WERI-Rb-1 (cell line): ENCODE measurements at regions not wholly inside any gene's neighbourhood (a gene's known extent, or its start where the extent isn't known, plus 50 kb on each side); places are given as distances from the start of the nearest gene placed in this dataset.

ENCODE experiments used
- DNase-seq: peaks from one replicate; pipeline ENCODE4 v3.0.0-alpha.2; 2020
- H3K27ac ChIP-seq: fragments of 250-450 bp; sonication (Bioruptor Pico); 2 replicates; pipeline ENCODE4 v1.5.1; 2020; ENCODE audit warnings: mild to moderate bottlenecking, moderate library complexity
- H3K27me3 ChIP-seq: fragments of 250-450 bp; sonication (Bioruptor Pico); 2 replicates; pipeline ENCODE4 v1.5.1; 2021; ENCODE audit warnings: mild to moderate bottlenecking, low read depth, moderate library complexity; ENCODE audit not compliant: insufficient read depth, severe bottlenecking
- H3K36me3 ChIP-seq: fragments of 250-450 bp; sonication (Bioruptor Pico); 2 replicates; pipeline ENCODE4 v1.5.1; 2020; ENCODE audit warnings: mild to moderate bottlenecking, moderate library complexity
- H3K4me3 ChIP-seq: 2 replicates; pipeline ENCODE4 v1.5.1; 2011; ENCODE audit warnings: low read depth, mild to moderate bottlenecking, control low read depth, low read length
- H3K9me3 ChIP-seq: fragments of 250-450 bp; sonication (Bioruptor Pico); 2 replicates; pipeline ENCODE4 v1.5.1; 2021; ENCODE audit warnings: mild to moderate bottlenecking, moderate library complexity; ENCODE audit not compliant: severe bottlenecking
- TF ChIP-seq, protein P1 (sequence below): IDR thresholded peaks from 2 replicates; pipeline ENCODE4 v1.5.1; 2011; ENCODE audit warnings: low read depth, mild to moderate bottlenecking, control low read depth, inconsistent platforms, low read length

DNA sequence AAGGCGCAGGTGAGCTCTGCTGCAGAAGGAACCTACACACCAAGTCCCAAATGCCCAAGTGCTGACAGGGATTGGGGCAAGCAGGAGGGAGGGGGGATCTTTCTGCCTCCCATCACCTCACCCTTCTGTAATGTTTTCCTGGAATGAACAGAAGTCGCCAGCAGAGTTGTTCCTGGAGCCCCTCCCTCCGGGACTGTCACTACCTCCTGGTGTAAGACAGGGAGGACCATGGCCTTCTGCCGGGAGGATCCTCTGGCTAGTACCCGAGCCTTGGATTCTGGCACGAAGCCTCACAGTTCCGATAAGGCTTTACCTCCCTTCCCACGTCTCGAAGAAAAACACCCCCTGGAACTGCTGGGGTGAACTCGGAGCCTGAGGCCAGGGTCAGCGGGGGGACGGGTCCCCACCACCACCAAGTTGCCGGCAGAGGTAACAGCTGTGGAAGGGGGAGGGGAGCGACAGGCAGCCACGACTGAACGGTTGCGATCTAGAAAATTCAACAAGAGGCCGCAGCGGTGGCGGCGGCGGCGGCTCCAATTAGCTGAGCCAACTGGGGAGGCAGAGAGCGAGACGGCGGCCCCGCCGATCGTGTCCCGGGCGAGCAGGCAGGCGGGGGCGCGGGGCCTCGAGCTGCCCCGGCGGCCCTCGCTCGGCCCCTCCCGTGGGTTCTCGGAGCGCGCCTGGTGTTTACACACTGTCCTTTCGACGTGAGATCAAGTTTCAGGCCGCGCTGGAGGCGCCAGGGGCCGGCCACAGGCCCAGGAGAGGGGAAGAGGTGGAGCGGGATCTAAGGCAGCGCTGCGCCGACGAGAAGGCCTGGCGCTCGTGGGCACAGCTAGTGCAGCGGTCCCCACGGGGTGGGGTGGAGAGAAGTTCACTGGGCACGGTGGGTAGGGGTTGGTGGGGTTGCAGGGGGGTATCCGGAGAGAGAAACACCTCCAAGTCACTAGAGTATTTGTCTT is 53.7 kb upstream of the BCOR start:
- Histone ChIP-seq H3K27me3 (peaks cover 85% of the 10 kb centered on the region), H3K27ac (peak overlapping the region; percentile 98), H3K4me3 (peak overlapping the region; percentile 54), H3K36me3 (no peaks in the 10 kb centered on the region), H3K9me3 (peaks cover 7% of the 10 kb centered on the region)
- TF ChIP-seq, protein P1, sequence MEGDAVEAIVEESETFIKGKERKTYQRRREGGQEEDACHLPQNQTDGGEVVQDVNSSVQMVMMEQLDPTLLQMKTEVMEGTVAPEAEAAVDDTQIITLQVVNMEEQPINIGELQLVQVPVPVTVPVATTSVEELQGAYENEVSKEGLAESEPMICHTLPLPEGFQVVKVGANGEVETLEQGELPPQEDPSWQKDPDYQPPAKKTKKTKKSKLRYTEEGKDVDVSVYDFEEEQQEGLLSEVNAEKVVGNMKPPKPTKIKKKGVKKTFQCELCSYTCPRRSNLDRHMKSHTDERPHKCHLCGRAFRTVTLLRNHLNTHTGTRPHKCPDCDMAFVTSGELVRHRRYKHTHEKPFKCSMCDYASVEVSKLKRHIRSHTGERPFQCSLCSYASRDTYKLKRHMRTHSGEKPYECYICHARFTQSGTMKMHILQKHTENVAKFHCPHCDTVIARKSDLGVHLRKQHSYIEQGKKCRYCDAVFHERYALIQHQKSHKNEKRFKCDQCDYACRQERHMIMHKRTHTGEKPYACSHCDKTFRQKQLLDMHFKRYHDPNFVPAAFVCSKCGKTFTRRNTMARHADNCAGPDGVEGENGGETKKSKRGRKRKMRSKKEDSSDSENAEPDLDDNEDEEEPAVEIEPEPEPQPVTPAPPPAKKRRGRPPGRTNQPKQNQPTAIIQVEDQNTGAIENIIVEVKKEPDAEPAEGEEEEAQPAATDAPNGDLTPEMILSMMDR = no peak
- peak; percentile 52 for DNase-seq

DNA sequence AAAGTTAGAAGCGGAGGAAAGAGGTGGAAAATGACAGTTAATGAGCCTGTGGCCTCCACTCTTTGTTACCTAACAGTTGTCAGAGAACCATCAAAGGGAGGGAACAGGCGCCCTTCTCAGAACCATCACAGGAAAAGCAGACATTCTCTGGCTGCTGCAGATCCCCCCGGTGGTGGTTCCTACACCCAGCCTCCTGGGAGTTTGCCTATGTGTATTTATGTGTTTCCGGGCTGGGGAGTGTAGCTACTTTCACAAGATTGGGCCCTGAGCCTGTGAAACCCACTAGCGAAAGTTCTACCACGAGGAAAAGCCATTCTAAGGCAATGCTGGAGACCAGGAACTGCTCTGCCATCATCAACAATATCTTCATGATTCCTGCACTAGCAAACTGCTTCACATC is 52.7 kb upstream of the BCOR start:
- TF ChIP-seq, protein P1 = no peak
- H3K27ac ChIP-seq = peak overlapping the region; percentile 98
- peaks cover 7% of the 10 kb centered on the region for H3K9me3 ChIP-seq
- H3K36me3 ChIP-seq = no peaks in the 10 kb centered on the region; the same call in 1 of the 2 replicates
- no peak for DNase-seq
- peaks cover 85% of the 10 kb centered on the region for H3K27me3 ChIP-seq
- no peak overlapping the region for H3K4me3 ChIP-seq

DNA sequence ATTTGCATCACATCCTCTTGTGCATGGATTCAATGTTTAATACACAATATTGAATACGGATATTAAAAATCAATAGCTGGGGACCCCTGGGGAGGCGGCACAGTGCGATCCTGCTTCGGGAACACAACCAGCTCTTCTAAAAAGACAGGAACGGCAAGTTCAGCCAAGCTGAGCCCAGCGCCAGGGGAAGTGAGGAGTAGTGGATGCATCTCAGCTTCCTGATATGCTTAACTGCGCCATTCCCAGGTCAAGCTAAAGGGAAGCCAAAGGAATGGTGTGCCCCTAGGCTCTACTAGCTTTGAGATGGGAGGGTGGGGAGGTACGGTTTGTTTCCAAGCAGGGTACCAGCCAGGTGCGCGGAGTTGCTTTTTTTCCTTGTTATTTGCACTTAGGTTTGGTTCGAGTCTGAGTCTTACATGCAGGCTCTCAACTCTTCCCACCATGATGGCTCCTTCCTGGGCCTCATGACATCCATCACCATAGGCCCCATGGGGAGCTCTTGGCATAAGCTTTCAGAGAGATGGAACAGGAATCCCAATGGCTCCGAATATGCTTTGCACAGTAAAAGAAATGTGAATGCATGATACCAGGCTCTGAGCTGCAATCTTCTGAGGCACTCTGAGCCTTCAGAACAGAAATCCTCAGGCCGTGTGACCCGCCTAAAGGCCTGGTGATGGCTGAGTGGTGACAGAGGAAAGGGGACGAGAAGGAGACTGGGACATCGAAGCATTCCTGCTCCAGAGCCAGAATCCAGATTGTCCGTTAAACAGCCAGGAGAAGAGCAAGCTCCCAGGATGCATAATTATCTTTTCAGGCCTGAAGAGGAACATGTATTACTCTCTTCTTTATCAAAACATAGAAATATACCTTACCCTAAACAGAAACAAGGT is 51.8 kb upstream of the BCOR start:
- H3K36me3 ChIP-seq = no peaks in the 10 kb centered on the region; the same call in 1 of the 2 replicates
- peaks cover 86% of the 10 kb centered on the region for H3K27me3 ChIP-seq
- peaks cover 5% of the 10 kb centered on the region for H3K9me3 ChIP-seq
- H3K4me3 ChIP-seq = no peak overlapping the region
- TF ChIP-seq, protein P1 = no peak
- H3K27ac ChIP-seq = peak overlapping the region; percentile 98
- no peak for DNase-seq

DNA sequence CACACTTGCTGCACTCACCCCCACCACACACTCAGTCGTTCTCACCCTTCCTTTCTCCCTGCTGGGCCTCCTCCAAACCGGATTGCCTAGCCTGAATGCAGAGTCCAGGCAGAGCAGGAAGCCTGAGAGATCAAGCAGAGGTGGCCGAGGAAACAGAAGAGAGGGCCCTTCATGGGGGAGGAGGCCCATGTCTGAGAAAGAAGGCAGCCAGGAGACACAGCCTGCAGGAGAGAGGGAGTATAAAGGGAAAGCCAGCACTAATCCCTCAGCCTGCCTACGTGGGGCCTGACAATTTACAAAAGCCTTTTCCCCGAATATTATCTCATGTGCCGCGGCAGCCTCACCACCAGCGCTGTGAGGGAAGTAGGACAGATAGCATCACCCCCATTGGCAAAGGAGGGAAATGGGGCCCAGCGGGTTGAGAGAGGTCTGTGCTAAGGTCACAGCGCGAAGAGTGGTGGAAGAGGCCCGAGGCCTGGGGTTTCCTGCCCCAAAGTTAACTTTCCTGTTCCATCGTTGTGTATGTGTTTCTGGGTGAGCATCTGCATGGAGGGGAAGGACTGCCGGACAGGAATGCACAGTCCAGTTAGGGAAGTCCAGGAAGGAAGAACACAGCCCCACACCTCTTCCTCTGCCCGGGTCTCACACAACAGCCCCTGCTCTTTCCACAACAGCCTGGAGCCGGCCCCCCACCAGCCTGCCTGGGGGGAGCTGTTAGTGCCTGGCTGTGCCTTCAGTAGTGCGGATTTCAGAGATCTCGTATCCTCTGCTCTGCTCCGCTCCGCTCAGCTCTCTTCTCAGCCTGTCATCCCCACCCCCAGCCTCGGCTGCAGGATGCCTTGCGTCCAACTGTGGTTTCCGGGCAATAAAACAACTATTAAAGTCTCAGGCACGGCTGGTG is 50.9 kb upstream of the BCOR start:
- H3K27ac ChIP-seq = peak overlapping the region; percentile 98
- DNase-seq = no peak
- TF ChIP-seq, protein P1 = no peak
- peak overlapping the region; percentile 18; the same call in 1 of the 2 replicates for H3K4me3 ChIP-seq
- H3K9me3 ChIP-seq = peaks cover 5% of the 10 kb centered on the region
- H3K27me3 ChIP-seq = peaks cover 91% of the 10 kb centered on the region
- peaks cover 2% of the 10 kb centered on the region for H3K36me3 ChIP-seq

DNA sequence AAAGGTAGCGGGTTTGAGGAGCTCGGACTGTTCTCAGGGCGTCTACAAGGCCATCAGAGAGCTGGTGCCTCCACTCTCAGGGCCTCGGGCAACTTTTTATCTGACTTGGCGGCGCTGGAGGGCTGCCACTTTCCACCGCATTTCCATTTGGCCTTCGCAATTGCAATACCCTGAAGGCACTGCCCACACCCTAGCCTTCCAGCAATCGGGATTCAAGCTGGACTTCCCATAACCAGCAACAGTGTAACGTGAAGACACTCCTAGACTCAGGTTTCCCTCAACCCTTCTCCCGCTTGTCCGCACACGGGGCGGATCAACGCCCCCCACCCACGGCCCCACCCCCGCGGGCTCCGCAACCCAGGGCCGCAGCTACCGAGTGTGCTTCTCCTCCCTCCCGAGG is 50.2 kb upstream of the BCOR start:
- H3K27me3 ChIP-seq = peaks cover 90% of the 10 kb centered on the region
- no peak overlapping the region for H3K4me3 ChIP-seq
- TF ChIP-seq, protein P1 = no peak
- peaks cover 5% of the 10 kb centered on the region for H3K9me3 ChIP-seq
- peak overlapping the region; percentile 98 for H3K27ac ChIP-seq
- no peak for DNase-seq
- H3K36me3 ChIP-seq = peaks cover 6% of the 10 kb centered on the region
